IMR-90 (cell line): ENCODE measurements at regions not wholly inside any gene's neighbourhood (a gene's known extent, or its start where the extent isn't known, plus 50 kb on each side); places are given as distances from the start of the nearest gene placed in this dataset.
"Not testable (repeated sequence)": the region's sequence is repeated elsewhere in the genome, so short reads cannot be mapped to it uniquely, and the experiment has no call there.

Experiments used
- ATAC-seq: fragments of 200-7000 bp; cut with Tn5 transposase; 2 replicates; pipeline ENCODE4 v1.9.1; 2020; ENCODE audit warnings: low read depth, mild to moderate bottlenecking, moderate library complexity
- BruUV-seq: library from RNA; stranded (reverse); fragments of 400-500 nt; replicated peaks from 2 replicates; lab custom pipeline; 2021; lab: Mats Ljungman, UMichigan
- CTCF ChIA-PET: fragments of 300-600 bp; formaldehyde crosslinking; extraction: SDS; loops from one replicate; lab custom pipeline; 2021; ENCODE audit warnings: antibody characterized with exemption; lab: Yijun Ruan, JAX
- POLR2A ChIA-PET: fragments of 300-600 bp; sonication (Branson Sonifier 250); formaldehyde crosslinking; loops from one replicate; lab custom pipeline; 2022; ENCODE audit warnings: antibody characterized with exemption; ENCODE audit not compliant: unreplicated experiment; lab: Charles Lee
- DNase-seq: peaks from one replicate; pipeline ENCODE4 v3.0.0; 2013
- H2AFZ ChIP-seq: replicated peaks from 2 replicates; pipeline ENCODE3; 2013; ENCODE audit warnings: low read length, mild to moderate bottlenecking; ENCODE audit not compliant: poor library complexity
- H2AK5ac ChIP-seq: 2 replicates; pipeline ENCODE4 v1.6.1; 2013; ENCODE audit warnings: low read depth, low read length, inconsistent platforms
- H2AK9ac ChIP-seq: replicated peaks from 2 replicates; pipeline ENCODE3; 2013; ENCODE audit warnings: mild to moderate bottlenecking, low read depth, low read length, moderate library complexity; ENCODE audit not compliant: poor library complexity
- H2BK120ac ChIP-seq: 2 replicates; pipeline ENCODE4 v1.6.1; 2013; ENCODE audit warnings: low read depth, low read length, inconsistent platforms
- H2BK15ac ChIP-seq: 3 replicates; pipeline ENCODE4 v1.6.1; 2013; ENCODE audit warnings: low read depth, low read length, inconsistent platforms
- H2BK20ac ChIP-seq: 2 replicates; pipeline ENCODE4 v1.6.1; 2013; ENCODE audit warnings: low read depth, mild to moderate bottlenecking, inconsistent platforms, low read length, moderate library complexity
- H2BK5ac ChIP-seq: 2 replicates; pipeline ENCODE4 v1.6.1; 2013; ENCODE audit warnings: mild to moderate bottlenecking, low read depth, low read length, inconsistent platforms; ENCODE audit not compliant: poor library complexity, severe bottlenecking
- H3K14ac ChIP-seq: replicated peaks from 2 replicates; pipeline ENCODE4 v1.6.1; 2013; ENCODE audit warnings: low read depth, low read length, inconsistent platforms
- H3K18ac ChIP-seq: 2 replicates; pipeline ENCODE4 v1.6.1; 2013; ENCODE audit warnings: low read depth, low read length, control low read depth
- H3K23ac ChIP-seq: 2 replicates; pipeline ENCODE4 v1.6.1; 2013; ENCODE audit warnings: low read depth, low read length, inconsistent platforms
- H3K27ac ChIP-seq: 2 replicates; pipeline ENCODE4 v1.5.1; 2013; ENCODE audit warnings: mild to moderate bottlenecking, control low read depth, low read length; ENCODE audit not compliant: insufficient read depth
- H3K27me3 ChIP-seq: 2 replicates; pipeline ENCODE4 v1.6.1; 2013; ENCODE audit warnings: low read length; ENCODE audit not compliant: control insufficient read depth, insufficient read depth
- H3K36me3 ChIP-seq: 2 replicates; pipeline ENCODE4 v1.6.1; 2013; ENCODE audit warnings: low read length, mixed read lengths; ENCODE audit not compliant: control insufficient read depth, insufficient read depth
- H3K4ac ChIP-seq: 2 replicates; pipeline ENCODE4 v1.6.1; 2013; ENCODE audit warnings: low read depth, low read length, inconsistent platforms
- H3K4me1 ChIP-seq: 2 replicates; pipeline ENCODE4 v1.6.1; 2013; ENCODE audit warnings: low read length, mixed read lengths; ENCODE audit not compliant: control insufficient read depth, insufficient read depth
- H3K4me2 ChIP-seq: 2 replicates; pipeline ENCODE4 v1.6.1; 2013; ENCODE audit warnings: low read depth, mild to moderate bottlenecking, control low read depth, low read length, moderate library complexity
- H3K4me3 ChIP-seq: 2 replicates; pipeline ENCODE4 v1.5.1; 2013; ENCODE audit warnings: low read depth, mild to moderate bottlenecking, control low read depth, low read length, moderate library complexity; ENCODE audit not compliant: insufficient read depth
- H3K56ac ChIP-seq: 2 replicates; pipeline ENCODE4 v1.6.1; 2013; ENCODE audit warnings: low read length, inconsistent platforms; ENCODE audit not compliant: insufficient read depth; ENCODE audit errors: extremely low read depth
- H3K79me1 ChIP-seq, 2 experiments: 2 replicates each; pipeline ENCODE4 v1.6.1; 2013; ENCODE audit warnings: low read length in 2 of 2, inconsistent platforms in 1 of 2, low read depth in 1 of 2
- H3K9ac ChIP-seq: 2 replicates; pipeline ENCODE4 v1.6.1; 2013; ENCODE audit warnings: low read depth, low read length, control low read depth
- H3K9me1 ChIP-seq: 2 replicates; pipeline ENCODE4 v1.6.1; 2013; ENCODE audit warnings: low read length, inconsistent platforms; ENCODE audit not compliant: insufficient read depth
- H3K9me3 ChIP-seq: 2 replicates; pipeline ENCODE4 v1.6.1; 2013; ENCODE audit warnings: low read length; ENCODE audit not compliant: control insufficient read depth, insufficient read depth
- H4K20me1 ChIP-seq: 2 replicates; pipeline ENCODE4 v1.6.1; 2013; ENCODE audit warnings: low read length, inconsistent platforms; ENCODE audit not compliant: insufficient read depth
- H4K5ac ChIP-seq: 2 replicates; pipeline ENCODE4 v1.6.1; 2013; ENCODE audit warnings: mild to moderate bottlenecking, low read depth, low read length, control low read depth
- H4K8ac ChIP-seq, 2 experiments: 2 replicates each; pipeline ENCODE4 v1.6.1; 2013; ENCODE audit warnings: low read depth in 2 of 2, low read length in 2 of 2, control low read depth in 1 of 2, inconsistent platforms in 1 of 2
- H4K91ac ChIP-seq: 2 replicates; pipeline ENCODE4 v1.6.1; 2013; ENCODE audit warnings: low read depth, low read length, inconsistent platforms; ENCODE audit not compliant: insufficient read depth
- WGBS, 2 experiments: methylation state at CpG; one replicate each; pipeline versions ENCODE4 v1.1.5 to v1.1.7; 2013; ENCODE audit warnings: missing lambda C conversion rate in 2 of 2; ENCODE audit not compliant: insufficient read length in 1 of 2; ENCODE audit errors: extremely low coverage in 2 of 2; 5-methylcytosine and 5-hydroxymethylcytosine counted together
- dilution Hi-C: fragments of 300-500 bp; cut with HindIII; formaldehyde crosslinking; loops from one replicate; pipeline ENCODE4 v1.14.3; 2018; ENCODE audit warnings: low sequenced_read_pairs; ENCODE audit not compliant: unreplicated experiment
- in situ Hi-C: fragments of 300-500 bp; cut with MboI; formaldehyde crosslinking; loops from 3 replicates; pipeline ENCODE4 v1.14.3; 2019; ENCODE audit warnings: low sequenced_read_pairs, inconsistent platforms, mixed read lengths
- intact Hi-C: fragments of 100-400 bp; cut with micrococcal nuclease; formaldehyde crosslinking; loops from 2 replicates; pipeline ENCODE4 v1.10.0; 2022

DNA sequence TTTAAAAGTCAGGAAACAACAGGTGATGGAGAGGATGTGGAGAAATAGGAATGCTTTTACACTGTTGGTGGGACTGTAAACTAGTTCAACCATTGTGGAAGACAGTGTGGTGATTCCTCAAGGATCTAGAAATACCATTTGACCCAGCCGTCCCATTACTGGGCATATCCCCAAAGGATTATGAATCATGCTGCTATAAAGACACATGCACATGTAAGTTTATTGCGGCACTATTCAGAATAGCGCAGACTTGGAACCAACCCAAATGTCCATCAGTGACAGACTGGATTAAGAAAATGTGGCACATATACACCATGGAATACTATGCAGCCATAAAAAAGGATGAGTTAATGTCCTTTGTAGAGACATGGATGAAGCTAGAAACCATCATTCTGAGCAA lies 359.8 kb upstream of the CCDC179 start:
- H3K9me1 ChIP-seq, H2BK120ac ChIP-seq, H3K9me3 ChIP-seq, H4K91ac ChIP-seq, H3K27me3 ChIP-seq, dilution Hi-C loops, H3K27ac ChIP-seq, H3K14ac ChIP-seq, H3K9ac ChIP-seq, H3K79me1 ChIP-seq, H4K5ac ChIP-seq, in situ Hi-C loops, CTCF ChIA-PET, H3K18ac ChIP-seq, H2BK15ac ChIP-seq, H3K4me1 ChIP-seq, H2BK5ac ChIP-seq, H2AK5ac ChIP-seq, intact Hi-C loops, H4K20me1 ChIP-seq, H2BK20ac ChIP-seq, H4K8ac ChIP-seq, H3K56ac ChIP-seq, DNase-seq, H3K4me2 ChIP-seq, BruUV-seq, H3K23ac ChIP-seq, H3K4me3 ChIP-seq, ATAC-seq, H2AK9ac ChIP-seq, POLR2A ChIA-PET, H2AFZ ChIP-seq, H3K36me3 ChIP-seq, H3K4ac ChIP-seq: not testable (repeated sequence)
- WGBS, 2 experiments = 80% methylated on average over 1 of the region's 3 CpGs; no CpG with 5 or more reads in 1 of the 2 experiments
